Ascending aorta (tissue), 2 donors: ENCODE measurements at regions not wholly inside any gene's neighbourhood (a gene's known extent, or its start where the extent isn't known, plus 50 kb on each side); places are given as distances from the start of the nearest gene placed in this dataset.

ENCODE experiments used
- DNase-seq, 2 donors: peaks; one replicate each; pipeline ENCODE4 v3.0.0-alpha.2; 2019; ENCODE audit warnings: low spot score in 2 of 2
- H3K27ac ChIP-seq, 2 donors: fragments of 200-600 bp; sonication (generic); one replicate each; pipeline ENCODE4 v1.5.1; 2016 to 2017; ENCODE audit warnings: mild to moderate bottlenecking in 1 of 2
- H3K27me3 ChIP-seq: fragments of 200-600 bp; sonication (generic); one replicate; pipeline ENCODE4 v1.5.1; 2017
- H3K36me3 ChIP-seq, 2 donors: fragments of 200-600 bp; sonication (generic); one replicate each; pipeline ENCODE4 v1.5.1; 2016
- H3K4me1 ChIP-seq, 2 donors: fragments of 200-600 bp; sonication (generic); one replicate each; pipeline ENCODE4 v1.5.1; 2016 to 2017; ENCODE audit warnings: mild to moderate bottlenecking in 1 of 2
- H3K4me3 ChIP-seq, 2 donors: fragments of 200-600 bp; sonication (generic); one replicate each; pipeline ENCODE4 v1.5.1; 2016 to 2017; ENCODE audit warnings: mild to moderate bottlenecking in 1 of 2
- H3K9me3 ChIP-seq, 2 donors: fragments of 200-600 bp; sonication (generic); one replicate each; pipeline ENCODE4 v1.5.1; 2016
- CTCF ChIP-seq, 3 experiments: fragments of 200-600 bp in 2 of 3; fragments of 450-650 bp in 1 of 3; sonication (generic) in 2 of 3; IDR thresholded peaks; one replicate each; pipeline ENCODE4 v1.5.1; 2016 to 2019; ENCODE audit warnings: antibody characterized with exemption in 3 of 3, mild to moderate bottlenecking in 1 of 3, moderate library complexity in 1 of 3
- intact Hi-C: fragments of 100-400 bp; cut with DNase I; formaldehyde crosslinking; loops from one replicate; pipeline ENCODE4 v1.15.1; 2023

GRCh38 chr4:184292877-184293276, 75.2 kb upstream of the ENPP6 start:
- Histone ChIP-seq H3K27me3 (no peaks in the 10 kb centered on the region), H3K36me3 (no peaks in the 10 kb centered on the region), H3K4me1 (no peaks in the 10 kb centered on the region), H3K27ac (no peak overlapping the region), H3K9me3 (no peaks in the 10 kb centered on the region), H3K4me3 (no peak overlapping the region)
- DNase-seq: no peak
- intact Hi-C loops: no loop called here
- no peak for TF ChIP-seq CTCF (IDR thresholded peaks at IDR 0.05)

- Histone ChIP-seq H3K36me3 (no peaks in the 10 kb centered on the region), H3K27me3 (no peaks in the 10 kb centered on the region)
- intact Hi-C loops: no loop called here
Observed at GRCh38 chr4:184292465-184292867, 74.8 kb upstream of the ENPP6 start.

GRCh38 chr4:184289179-184289535, 71.5 kb upstream of the ENPP6 start:
- no peaks in the 10 kb centered on the region for H3K9me3 ChIP-seq
- intact Hi-C loops: no loop called here
- no peaks in the 10 kb centered on the region for H3K36me3 ChIP-seq
- H3K4me3 ChIP-seq: no peak overlapping the region
- no peak for TF ChIP-seq CTCF (IDR thresholded peaks at IDR 0.05)
- no peak for DNase-seq
- H3K27ac ChIP-seq: no peak overlapping the region
- H3K4me1 ChIP-seq: peaks cover 0 to 3% of the 10 kb centered on the region in 2 donors
- H3K27me3 ChIP-seq: no peaks in the 10 kb centered on the region

More at GRCh38 chr4:184292465-184292867, 74.8 kb upstream of the ENPP6 start:
- DNase-seq: no peak
- H3K4me1 ChIP-seq: peaks cover 0 to 3% of the 10 kb centered on the region in 2 donors
- H3K27ac ChIP-seq: no peak overlapping the region
- no peak overlapping the region for H3K4me3 ChIP-seq
- TF ChIP-seq CTCF (IDR thresholded peaks at IDR 0.05): no peak
- no peaks in the 10 kb centered on the region for H3K9me3 ChIP-seq

DNA sequence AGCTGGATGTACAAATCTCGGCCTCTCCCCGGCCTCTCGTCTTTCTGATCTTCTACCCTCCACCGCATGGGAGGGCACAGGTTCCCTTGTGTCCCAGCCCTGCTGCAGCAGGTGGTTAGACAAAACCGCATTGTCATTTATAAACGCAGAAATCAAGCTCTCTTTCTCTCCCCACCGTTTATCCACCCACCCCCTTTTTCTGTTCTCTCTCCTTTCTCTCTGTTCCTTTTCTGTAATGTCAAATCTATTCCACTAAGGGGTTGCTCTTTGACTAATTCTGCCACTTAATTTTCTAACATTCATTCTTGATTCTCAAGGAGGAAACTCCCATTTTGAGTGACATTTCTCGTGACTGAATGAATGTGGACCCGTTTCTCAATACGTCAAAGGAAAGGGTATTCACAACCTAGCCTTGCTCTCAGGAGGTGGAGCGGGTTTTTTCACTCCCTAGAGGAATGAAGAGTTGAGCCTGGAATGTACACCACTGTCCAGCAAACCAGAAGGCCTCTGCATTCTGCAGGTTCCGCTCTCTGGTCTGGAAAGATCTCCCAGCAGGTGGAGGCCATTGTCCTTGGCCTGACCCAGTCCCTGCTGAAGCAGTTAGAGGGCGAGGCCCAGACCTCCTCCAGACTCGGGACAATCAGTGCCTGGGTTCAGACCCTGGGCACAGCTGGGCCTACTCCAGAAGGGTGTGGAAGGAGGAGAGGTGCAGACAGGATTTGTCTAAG, 70.9 kb upstream of the ENPP6 start:
- no peaks in the 10 kb centered on the region for H3K27me3 ChIP-seq
- no peak overlapping the region for H3K27ac ChIP-seq
- intact Hi-C loops: no loop called here
- H3K4me3 ChIP-seq: no peak overlapping the region
- no peak for TF ChIP-seq CTCF (IDR thresholded peaks at IDR 0.05)
- DNase-seq: no peak
- no peaks in the 10 kb centered on the region for H3K9me3 ChIP-seq
- no peaks in the 10 kb centered on the region for H3K36me3 ChIP-seq
- peaks cover 0 to 3% of the 10 kb centered on the region in 2 donors for H3K4me1 ChIP-seq

DNA sequence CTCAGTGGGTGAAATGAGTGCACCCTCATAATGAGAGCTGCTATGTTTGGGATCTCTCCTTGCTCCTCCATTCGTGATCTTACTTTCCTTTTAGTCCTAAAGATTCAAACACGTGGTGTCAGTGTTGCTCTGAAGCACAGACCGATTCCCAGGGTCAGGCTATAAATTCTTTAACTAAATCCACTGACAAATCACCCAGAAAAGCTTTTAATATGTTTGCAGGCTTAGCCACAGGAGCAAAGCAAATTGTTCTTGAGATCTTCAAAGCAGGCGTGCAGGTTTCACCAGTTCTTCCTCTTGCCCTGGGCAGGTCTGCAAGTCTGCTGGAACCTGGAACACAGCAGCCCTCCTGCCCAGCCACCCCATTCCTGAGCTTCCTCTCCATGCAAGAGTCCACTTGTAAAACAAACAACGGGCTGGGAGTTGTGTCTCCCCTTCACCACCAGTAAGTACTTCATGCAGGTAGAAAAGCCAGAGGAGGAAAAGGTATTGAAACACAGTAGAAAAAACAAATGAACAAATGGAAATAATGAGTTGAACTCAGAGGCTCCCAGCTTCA, 70.1 kb upstream of the ENPP6 start:
- H3K4me3 ChIP-seq: no peak overlapping the region
- no peaks in the 10 kb centered on the region for H3K36me3 ChIP-seq
- TF ChIP-seq CTCF (IDR thresholded peaks at IDR 0.05): peak; percentile 8 to 48 (median 14)
- no peaks in the 10 kb centered on the region for H3K27me3 ChIP-seq
- DNase-seq: no peak
- peaks cover 0 to 3% of the 10 kb centered on the region in 2 donors for H3K4me1 ChIP-seq
- intact Hi-C loops: loop anchor here (1.0 kb wide), 1 partner anchor 251 kb away; no protein-coding TSS in a partner anchor
- no peak overlapping the region for H3K27ac ChIP-seq
- no peaks in the 10 kb centered on the region for H3K9me3 ChIP-seq
